ENCODE measurements at regions not wholly inside any gene's neighbourhood (a gene's known extent, or its start where the extent isn't known, plus 50 kb on each side); places are given as distances from the start of the nearest gene placed in this dataset.

DNA sequence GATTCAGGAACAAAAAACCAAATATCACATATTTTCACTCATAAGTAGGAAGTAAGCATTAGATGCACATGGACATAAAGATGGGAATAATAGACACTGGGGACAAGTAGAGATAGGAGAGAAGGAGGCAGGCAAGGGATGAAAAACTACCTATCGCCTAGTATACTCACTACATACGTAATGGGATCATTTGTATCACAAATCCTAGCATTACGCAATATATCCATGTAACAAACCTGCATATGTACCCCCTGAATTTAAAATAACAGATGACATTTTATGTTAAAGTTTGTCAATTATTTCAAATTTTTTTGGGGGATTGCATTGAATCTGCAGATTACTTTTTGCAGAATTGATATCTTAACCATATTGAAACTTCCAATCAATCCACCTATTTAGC, 660.5 kb upstream of the MAN1A1 start:
- no peak overlapping the region for H3K4me3 Mint-ChIP-seq
- Histone ChIP-seq H3K27me3 (ENCODE audit: insufficient read depth, low read length, poor library complexity, severe bottlenecking) (no peaks in the 10 kb centered on the region), H3K27ac (ENCODE audit: low read depth, low read length) (no peak overlapping the region), H3K36me3 (ENCODE audit: insufficient read depth, low read length) (no peaks in the 10 kb centered on the region), H3K4me1 (ENCODE audit: insufficient read depth, low read length) (no peaks in the 10 kb centered on the region), H3K9me3 (ENCODE audit: low read length) (no peaks in the 10 kb centered on the region), H3K4me3 (ENCODE audit: low read length) (no peak overlapping the region)
- ChIA-PET CTCF (no interaction called here), POLR2A (no interaction called here)
- peaks cover 0 to 6% (median 0%) of the 10 kb centered on the region in 5 donors for H3K9me3 Mint-ChIP-seq
- no peaks in the 10 kb centered on the region for H3K36me3 Mint-ChIP-seq
- DNase-seq: no peak
- no peaks in the 10 kb centered on the region for H3K4me1 Mint-ChIP-seq
- peaks cover 0 to 2% of the 10 kb centered on the region in 2 donors for H3K27me3 Mint-ChIP-seq
- no peak overlapping the region for H3K27ac Mint-ChIP-seq

DNA sequence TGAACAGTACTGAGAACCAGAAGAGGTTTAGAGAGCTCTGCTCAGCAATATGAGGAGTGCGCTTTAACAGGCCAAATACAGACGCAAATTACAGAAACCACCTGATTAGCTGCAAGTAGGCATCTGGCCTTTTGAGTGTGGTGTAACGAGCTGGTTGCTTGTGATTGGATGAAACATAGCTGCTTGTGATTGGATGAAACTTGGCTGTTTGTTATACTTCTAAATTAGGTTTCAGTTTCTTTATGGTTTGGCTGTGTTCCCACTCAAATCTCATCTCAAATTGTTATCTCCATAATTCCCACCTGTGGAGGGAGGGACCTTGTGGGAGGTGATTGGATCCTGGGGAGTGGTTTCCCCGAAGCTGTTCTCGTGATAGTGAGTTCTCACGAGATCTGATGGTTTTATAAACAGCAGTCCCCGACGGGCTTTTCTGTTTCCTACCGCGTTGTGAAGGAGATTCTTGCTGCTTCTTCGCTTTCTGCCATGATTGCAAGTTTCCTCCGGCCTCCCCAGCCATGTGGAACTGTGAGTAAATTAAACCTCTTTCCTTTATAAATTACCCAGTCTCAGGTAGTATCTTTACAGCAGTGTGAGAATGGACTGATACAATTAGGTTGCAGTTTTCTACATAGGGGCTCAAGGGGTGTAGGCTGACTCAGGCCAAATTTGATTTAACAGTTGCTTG, 655.9 kb upstream of the MAN1A1 start:
- Histone ChIP-seq H3K27ac (ENCODE audit: low read depth, low read length) (no peak overlapping the region), H3K27me3 (ENCODE audit: insufficient read depth, low read length, poor library complexity, severe bottlenecking) (no peaks in the 10 kb centered on the region), H3K36me3 (ENCODE audit: insufficient read depth, low read length) (no peaks in the 10 kb centered on the region), H3K9me3 (ENCODE audit: low read length) (no peaks in the 10 kb centered on the region), H3K4me1 (ENCODE audit: insufficient read depth, low read length) (no peaks in the 10 kb centered on the region), H3K4me3 (ENCODE audit: low read length) (no peak overlapping the region)
- Mint-ChIP-seq H3K27ac (no peak overlapping the region), H3K4me1 (no peaks in the 10 kb centered on the region), H3K27me3 (peaks cover 0 to 2% of the 10 kb centered on the region in 2 donors), H3K36me3 (no peaks in the 10 kb centered on the region), H3K4me3 (peak overlapping the region in 1 of 7 donors; percentile 41), H3K9me3 (peaks cover 0 to 6% (median 0%) of the 10 kb centered on the region in 5 donors)
- CTCF ChIA-PET: no interaction called here
- POLR2A ChIA-PET: no interaction called here
- DNase-seq: no peak

DNA sequence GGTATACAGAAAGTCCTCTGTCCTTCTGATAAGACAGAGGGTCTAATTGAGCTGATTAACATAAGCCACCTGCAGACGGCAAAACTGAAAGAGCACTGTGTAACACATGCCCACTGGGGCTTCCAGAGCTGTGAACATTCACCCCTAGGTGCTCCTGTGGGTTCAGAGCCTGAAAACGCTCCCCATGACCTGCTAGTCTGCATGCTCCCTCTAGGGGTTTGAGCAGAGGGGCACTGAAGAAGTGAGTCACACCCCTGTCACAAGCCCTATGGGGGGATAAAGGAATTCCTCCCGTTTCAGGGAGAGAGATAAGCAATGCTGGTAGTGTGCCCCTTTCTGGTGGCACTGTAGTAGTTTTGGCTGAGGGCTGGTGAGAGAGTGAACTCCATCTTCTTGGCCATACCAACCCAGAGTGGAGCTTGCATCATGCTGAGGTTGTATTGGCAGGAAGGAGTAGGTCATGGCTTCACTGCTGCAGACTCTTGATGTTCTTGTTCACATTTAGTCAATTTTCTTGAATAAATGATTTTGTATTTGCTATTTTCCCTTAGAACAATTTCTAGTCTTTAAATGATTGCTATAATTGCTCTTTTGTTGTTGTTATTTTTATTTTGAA, 637.5 kb upstream of the MAN1A1 start:
- ChIA-PET CTCF (no interaction called here), POLR2A (no interaction called here)
- H3K9me3 ChIP-seq (ENCODE audit: low read length): no peaks in the 10 kb centered on the region
- Mint-ChIP-seq H3K36me3 (peaks cover 0 to 2% (median 0%) of the 10 kb centered on the region in 3 donors), H3K27ac (no peak overlapping the region), H3K4me1 (no peaks in the 10 kb centered on the region), H3K27me3 (peaks cover 0 to 4% of the 10 kb centered on the region in 2 donors), H3K9me3 (no peaks in the 10 kb centered on the region), H3K4me3 (no peak overlapping the region)
- no peak overlapping the region for H3K27ac ChIP-seq (ENCODE audit: low read depth, low read length)
- no peak overlapping the region for H3K4me3 ChIP-seq (ENCODE audit: low read length)
- no peaks in the 10 kb centered on the region for H3K36me3 ChIP-seq (ENCODE audit: insufficient read depth, low read length)
- H3K4me1 ChIP-seq (ENCODE audit: insufficient read depth, low read length): no peaks in the 10 kb centered on the region
- H3K27me3 ChIP-seq (ENCODE audit: insufficient read depth, low read length, poor library complexity, severe bottlenecking): no peaks in the 10 kb centered on the region
- no peak for DNase-seq

DNA sequence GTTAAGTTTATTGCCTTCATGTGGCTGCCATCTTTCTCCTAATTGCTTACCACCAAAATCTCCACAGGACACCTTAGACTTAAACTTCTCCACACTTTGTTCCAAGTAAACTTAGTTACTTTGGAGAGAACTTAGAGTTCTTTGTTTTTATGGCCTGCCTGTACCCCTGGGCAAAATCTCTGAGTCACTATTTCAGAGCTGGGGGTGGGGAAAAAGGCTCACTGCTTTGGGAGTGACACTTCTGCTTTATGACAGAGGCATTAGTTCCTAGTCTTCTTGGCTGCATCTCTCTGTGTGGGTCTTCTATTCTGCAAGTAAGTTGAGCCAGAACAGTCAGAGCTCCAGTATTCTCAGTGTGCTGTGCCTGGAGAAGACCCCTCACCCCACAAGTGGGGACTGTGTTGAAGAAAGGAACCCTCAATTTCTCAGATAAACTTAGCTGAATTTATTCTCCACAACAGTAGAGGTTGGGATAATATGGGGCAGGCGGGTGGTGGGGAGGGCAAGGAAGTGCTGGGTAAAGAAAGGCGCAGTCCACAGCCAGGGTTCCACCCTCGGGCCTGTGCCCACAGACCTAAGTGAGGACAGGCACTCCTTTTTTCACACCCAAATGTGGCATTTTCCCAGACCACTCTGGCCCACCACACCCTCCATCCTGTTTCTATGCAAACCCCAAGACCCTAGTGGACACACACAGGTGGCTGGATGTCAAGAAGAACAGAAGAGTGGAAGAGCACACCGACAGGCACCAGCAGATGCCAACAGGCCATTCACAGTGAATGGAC, 636.6 kb upstream of the MAN1A1 start:
- Histone ChIP-seq H3K36me3 (ENCODE audit: insufficient read depth, low read length) (no peaks in the 10 kb centered on the region), H3K27me3 (ENCODE audit: insufficient read depth, low read length, poor library complexity, severe bottlenecking) (no peaks in the 10 kb centered on the region), H3K9me3 (ENCODE audit: low read length) (no peaks in the 10 kb centered on the region), H3K4me1 (ENCODE audit: insufficient read depth, low read length) (no peaks in the 10 kb centered on the region), H3K27ac (ENCODE audit: low read depth, low read length) (no peak overlapping the region), H3K4me3 (ENCODE audit: low read length) (no peak overlapping the region)
- DNase-seq: no peak
- peaks cover 0 to 2% (median 0%) of the 10 kb centered on the region in 3 donors for H3K36me3 Mint-ChIP-seq
- ChIA-PET POLR2A (no interaction called here), CTCF (no interaction called here)
- no peaks in the 10 kb centered on the region for H3K9me3 Mint-ChIP-seq
- H3K4me3 Mint-ChIP-seq: no peak overlapping the region
- H3K27me3 Mint-ChIP-seq: peaks cover 0 to 4% of the 10 kb centered on the region in 2 donors
- no peak overlapping the region for H3K27ac Mint-ChIP-seq
- H3K4me1 Mint-ChIP-seq: no peaks in the 10 kb centered on the region

DNA sequence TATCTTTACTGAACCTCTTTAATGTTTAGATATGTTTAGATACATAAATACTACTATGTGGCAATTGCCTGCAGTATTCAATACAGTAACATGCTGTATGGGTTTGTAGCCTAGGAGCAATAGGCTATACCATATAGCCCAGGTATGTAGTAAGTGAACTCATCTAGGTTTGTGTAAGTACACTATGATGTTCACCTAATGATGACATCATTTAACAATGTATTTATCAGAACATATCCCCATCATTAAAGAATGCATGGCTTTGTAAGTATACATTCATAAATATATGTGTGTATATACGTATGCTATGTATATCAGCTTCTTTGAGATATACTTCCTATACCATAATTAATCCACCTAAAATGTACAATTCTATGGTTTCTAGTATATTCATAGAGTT, 631.2 kb upstream of the MAN1A1 start:
- Mint-ChIP-seq H3K36me3 (peaks cover 0 to 2% (median 0%) of the 10 kb centered on the region in 3 donors), H3K27me3 (no peaks in the 10 kb centered on the region), H3K27ac (no peak overlapping the region), H3K9me3 (no peaks in the 10 kb centered on the region), H3K4me1 (peaks cover 0 to 3% (median 0%) of the 10 kb centered on the region in 3 donors), H3K4me3 (no peak overlapping the region)
- Histone ChIP-seq H3K27me3 (ENCODE audit: insufficient read depth, low read length, poor library complexity, severe bottlenecking) (no peaks in the 10 kb centered on the region), H3K4me1 (ENCODE audit: insufficient read depth, low read length) (no peaks in the 10 kb centered on the region), H3K36me3 (ENCODE audit: insufficient read depth, low read length) (no peaks in the 10 kb centered on the region), H3K9me3 (ENCODE audit: low read length) (no peaks in the 10 kb centered on the region), H3K27ac (ENCODE audit: low read depth, low read length) (no peak overlapping the region), H3K4me3 (ENCODE audit: low read length) (no peak overlapping the region)
- no peak for DNase-seq
- POLR2A ChIA-PET: no interaction called here
- CTCF ChIA-PET: no interaction called here

DNA sequence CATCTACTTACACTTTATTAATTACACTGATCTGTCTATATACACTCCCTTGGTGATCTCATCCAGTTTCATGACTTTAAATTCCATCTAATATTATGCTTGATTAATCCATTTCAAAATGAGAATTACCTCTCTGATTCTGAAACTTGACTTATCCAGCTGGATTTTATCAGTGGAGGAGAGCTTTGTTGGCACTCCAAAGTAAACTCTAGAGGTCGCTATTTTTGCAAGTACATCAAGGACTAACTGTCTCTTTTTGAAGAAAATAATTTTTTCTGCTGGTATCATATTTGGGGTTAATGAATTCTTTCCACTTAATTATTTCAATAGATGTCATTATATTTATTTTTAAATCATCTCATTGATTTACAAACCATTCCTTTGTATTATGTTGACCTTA, 630.3 kb upstream of the MAN1A1 start:
- Mint-ChIP-seq H3K27me3 (no peaks in the 10 kb centered on the region), H3K36me3 (peaks cover 0 to 2% (median 0%) of the 10 kb centered on the region in 3 donors), H3K9me3 (no peaks in the 10 kb centered on the region), H3K4me1 (peaks cover 0 to 3% (median 0%) of the 10 kb centered on the region in 3 donors), H3K4me3 (no peak overlapping the region), H3K27ac (no peak overlapping the region)
- no peaks in the 10 kb centered on the region for H3K36me3 ChIP-seq (ENCODE audit: insufficient read depth, low read length)
- CTCF ChIA-PET: no interaction called here
- H3K4me1 ChIP-seq (ENCODE audit: insufficient read depth, low read length): no peaks in the 10 kb centered on the region
- H3K27ac ChIP-seq (ENCODE audit: low read depth, low read length): no peak overlapping the region
- no peaks in the 10 kb centered on the region for H3K9me3 ChIP-seq (ENCODE audit: low read length)
- H3K4me3 ChIP-seq (ENCODE audit: low read length): no peak overlapping the region
- POLR2A ChIA-PET: no interaction called here
- H3K27me3 ChIP-seq (ENCODE audit: insufficient read depth, low read length, poor library complexity, severe bottlenecking): no peaks in the 10 kb centered on the region
- no peak for DNase-seq

DNA sequence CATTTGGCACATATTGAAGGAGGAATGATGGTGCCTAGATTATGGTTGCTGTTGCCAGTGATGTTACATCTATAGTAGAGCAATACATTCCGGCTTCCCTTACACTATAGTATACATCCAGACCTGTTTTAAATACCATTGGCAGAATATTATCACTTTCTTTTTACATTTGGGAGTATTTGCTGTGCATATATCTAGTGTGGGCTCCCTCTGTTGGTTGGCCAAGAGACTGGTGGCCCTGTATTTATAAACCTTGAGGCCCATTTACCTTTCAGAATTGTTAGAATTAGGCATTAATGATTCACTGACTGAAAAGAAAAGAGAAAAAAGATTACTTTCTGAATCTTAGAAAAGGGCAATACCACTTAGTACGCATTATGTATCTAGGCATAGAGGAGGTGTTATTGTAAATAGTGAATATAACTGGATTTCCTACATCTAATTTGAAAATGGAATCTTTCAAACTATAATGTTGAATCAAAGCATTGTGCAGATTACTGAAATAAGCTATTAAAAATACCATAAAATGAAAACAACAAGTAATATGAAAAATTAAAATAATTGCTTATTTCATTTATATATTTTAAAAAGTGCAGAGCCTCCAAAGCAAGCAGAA, 628.8 kb upstream of the MAN1A1 start:
- no peak overlapping the region for H3K4me3 Mint-ChIP-seq
- POLR2A ChIA-PET: no interaction called here
- CTCF ChIA-PET: no interaction called here

More for the DNA sequence above, 628.8 kb upstream of the MAN1A1 start:
- no peaks in the 10 kb centered on the region for H3K27me3 Mint-ChIP-seq
- H3K36me3 Mint-ChIP-seq: peaks cover 0 to 2% (median 0%) of the 10 kb centered on the region in 3 donors
- H3K9me3 Mint-ChIP-seq: no peaks in the 10 kb centered on the region
- no peak for DNase-seq
- Histone ChIP-seq H3K27me3 (ENCODE audit: insufficient read depth, low read length, poor library complexity, severe bottlenecking) (no peaks in the 10 kb centered on the region), H3K4me3 (ENCODE audit: low read length) (no peak overlapping the region), H3K4me1 (ENCODE audit: insufficient read depth, low read length) (no peaks in the 10 kb centered on the region), H3K36me3 (ENCODE audit: insufficient read depth, low read length) (no peaks in the 10 kb centered on the region), H3K9me3 (ENCODE audit: low read length) (no peaks in the 10 kb centered on the region), H3K27ac (ENCODE audit: low read depth, low read length) (no peak overlapping the region)
- peaks cover 0 to 3% (median 0%) of the 10 kb centered on the region in 3 donors for H3K4me1 Mint-ChIP-seq
- no peak overlapping the region for H3K27ac Mint-ChIP-seq

Measured in CD8-positive, alpha-beta memory T cell (primary cell).